RWPE2 (cell line): ENCODE measurements at regions not wholly inside any gene's neighbourhood (a gene's known extent, or its start where the extent isn't known, plus 50 kb on each side); places are given as distances from the start of the nearest gene placed in this dataset.

Experiments
- ATAC-seq: fragments of 200-7000 bp; cut with Tn5 transposase; 3 replicates; pipeline ENCODE4 v1.9.1; 2021; ENCODE audit warnings: low read depth
- DNase-seq: peaks from one replicate; pipeline ENCODE4 v3.0.0-alpha.2; 2020; ENCODE audit warnings: low spot score
- H3K27ac ChIP-seq: fragments of 450-650 bp; 2 replicates; pipeline ENCODE4 v1.5.1; 2017; ENCODE audit warnings: mild to moderate bottlenecking; ENCODE audit not compliant: poor library complexity, severe bottlenecking
- H3K27me3 ChIP-seq: fragments of 250-450 bp; sonication (Bioruptor Pico); 2 replicates; pipeline ENCODE4 v1.5.1; 2021; ENCODE audit warnings: mild to moderate bottlenecking, moderate library complexity; ENCODE audit not compliant: insufficient read depth, poor library complexity, severe bottlenecking
- H3K36me3 ChIP-seq: fragments of 250-450 bp; sonication (Bioruptor Pico); 2 replicates; pipeline ENCODE4 v1.5.1; 2020; ENCODE audit warnings: low read depth, mild to moderate bottlenecking, moderate library complexity
- H3K4me1 ChIP-seq: fragments of 250-450 bp; sonication (Bioruptor Pico); 2 replicates; pipeline ENCODE4 v1.5.1; 2021; ENCODE audit warnings: mild to moderate bottlenecking, moderate library complexity; ENCODE audit not compliant: insufficient read depth, poor library complexity, severe bottlenecking
- H3K4me3 ChIP-seq: fragments of 250-450 bp; sonication (Bioruptor Pico); 2 replicates; pipeline ENCODE4 v1.5.1; 2021; ENCODE audit warnings: mild to moderate bottlenecking, moderate library complexity; ENCODE audit not compliant: severe bottlenecking
- H3K9me3 ChIP-seq: fragments of 250-450 bp; sonication (Bioruptor Pico); 2 replicates; pipeline ENCODE4 v1.5.1; 2021; ENCODE audit warnings: mild to moderate bottlenecking, moderate library complexity; ENCODE audit not compliant: severe bottlenecking
- CTCF ChIP-seq: fragments of 450-650 bp; IDR thresholded peaks from one replicate; pipeline ENCODE4 v1.5.1; 2017; ENCODE audit warnings: mild to moderate bottlenecking, moderate library complexity; ENCODE audit not compliant: poor library complexity, severe bottlenecking

GRCh38 chr9:120259100-120259499 is 320.9 kb downstream of the CDK5RAP2 start:
- no peaks in the 10 kb centered on the region for H3K36me3 ChIP-seq
- no peak for DNase-seq

GRCh38 chr9:120258096-120258495 is 321.9 kb downstream of the CDK5RAP2 start:
- Histone ChIP-seq H3K4me1 (no peaks in the 10 kb centered on the region), H3K27me3 (no peaks in the 10 kb centered on the region), H3K9me3 (no peaks in the 10 kb centered on the region), H3K36me3 (no peaks in the 10 kb centered on the region), H3K27ac (no peak overlapping the region), H3K4me3 (no peak overlapping the region)
- no peak for DNase-seq
- TF ChIP-seq CTCF, result no peak
- ATAC-seq, result no peak

More at GRCh38 chr9:120259100-120259499, 320.9 kb downstream of the CDK5RAP2 start:
- Histone ChIP-seq H3K4me3 (no peak overlapping the region), H3K9me3 (no peaks in the 10 kb centered on the region), H3K27me3 (no peaks in the 10 kb centered on the region), H3K27ac (no peak overlapping the region), H3K4me1 (no peaks in the 10 kb centered on the region)
- ATAC-seq, result no peak
- no peak for TF ChIP-seq CTCF

GRCh38 chr9:120257483-120257882 is 322.5 kb downstream of the CDK5RAP2 start:
- Histone ChIP-seq H3K4me1 (no peaks in the 10 kb centered on the region), H3K27ac (no peak overlapping the region), H3K4me3 (no peak overlapping the region), H3K27me3 (no peaks in the 10 kb centered on the region), H3K9me3 (no peaks in the 10 kb centered on the region), H3K36me3 (no peaks in the 10 kb centered on the region)
- ATAC-seq (no peak), DNase-seq (no peak)
- no peak for TF ChIP-seq CTCF

GRCh38 chr9:120256146-120256545 is 323.8 kb downstream of the CDK5RAP2 start:
- DNase-seq (no peak), ATAC-seq (no peak)
- no peaks in the 10 kb centered on the region for H3K9me3 ChIP-seq
- H3K4me1 ChIP-seq, result no peaks in the 10 kb centered on the region
- H3K27ac ChIP-seq, result no peak overlapping the region
- no peak for TF ChIP-seq CTCF
- H3K27me3 ChIP-seq, result no peaks in the 10 kb centered on the region
- H3K36me3 ChIP-seq, result no peaks in the 10 kb centered on the region
- H3K4me3 ChIP-seq, result no peak overlapping the region

GRCh38 chr9:120252248-120252647 is 327.7 kb downstream of the CDK5RAP2 start:
- DNase-seq (no peak), ATAC-seq (no peak)
- no peak overlapping the region for H3K4me3 ChIP-seq
- H3K9me3 ChIP-seq, result no peaks in the 10 kb centered on the region
- TF ChIP-seq CTCF, result no peak
- no peaks in the 10 kb centered on the region for H3K27me3 ChIP-seq
- H3K27ac ChIP-seq, result no peak overlapping the region
- H3K4me1 ChIP-seq, result no peaks in the 10 kb centered on the region
- H3K36me3 ChIP-seq, result no peaks in the 10 kb centered on the region
